SK-N-SH (cell line): ENCODE measurements at regions not wholly inside any gene's neighbourhood (a gene's known extent, or its start where the extent isn't known, plus 50 kb on each side); places are given as distances from the start of the nearest gene placed in this dataset.

Experiments
- CTCF ChIA-PET: fragments of 300-600, 350-600 bp; formaldehyde crosslinking; extraction: SDS; loops from one replicate; lab custom pipeline; 2021; lab: Yijun Ruan, JAX
- POLR2A ChIA-PET: fragments of 350-600 bp; sonication (Branson Sonifier 250); formaldehyde crosslinking; extraction: SDS; loops from one replicate; lab custom pipeline; 2020; ENCODE audit warnings: antibody characterized with exemption, inconsistent platforms; lab: Yijun Ruan, JAX
- DNase-seq: peaks from one replicate; pipeline ENCODE4 v3.0.0; 2012
- H2AFZ ChIP-seq: fragments of 200-600 bp; sonication (generic); 2 replicates; pipeline ENCODE4 v1.8.1; 2016; ENCODE audit warnings: antibody characterized with exemption, mild to moderate bottlenecking, low read depth
- H3F3A ChIP-seq: fragments of 200-600 bp; sonication (generic); replicated peaks from 2 replicates; pipeline ENCODE3; 2016; ENCODE audit warnings: antibody characterized with exemption, mild to moderate bottlenecking; ENCODE audit not compliant: insufficient read depth
- H3K27ac ChIP-seq, 2 experiments: fragments of 200-500 bp in 1 of 2; fragments of 200-600 bp in 1 of 2; sonication (Bioruptor generic) in 1 of 2; sonication (generic), shearing (Covaris generic) in 1 of 2; 2 replicates each; pipeline versions ENCODE4 v1.5.1 to v1.6.1; 2014 to 2016; ENCODE audit warnings: low read depth in 2 of 2, inconsistent platforms in 1 of 2, low read length in 1 of 2, mild to moderate bottlenecking in 1 of 2, mixed read lengths in 1 of 2
- H3K27me3 ChIP-seq: fragments of 200-600 bp; sonication (generic), shearing (Covaris generic); 2 replicates; pipeline ENCODE4 v1.6.1; 2016; ENCODE audit warnings: mixed run types; ENCODE audit not compliant: insufficient read depth
- H3K36me3 ChIP-seq, 2 experiments: fragments of 200-500 bp in 1 of 2; fragments of 200-600 bp in 1 of 2; sonication (Bioruptor generic) in 1 of 2; sonication (generic) in 1 of 2; replicated peaks in 1 of 2; 2 replicates each; pipeline versions ENCODE3 to v1.5.1; 2014 to 2016; ENCODE audit warnings: low read length in 1 of 2, mild to moderate bottlenecking in 1 of 2; ENCODE audit not compliant: insufficient read depth in 2 of 2, control insufficient read depth in 1 of 2
- H3K4me1 ChIP-seq, 2 experiments: fragments of 200-500 bp in 1 of 2; fragments of 200-600 bp in 1 of 2; sonication (Bioruptor generic) in 1 of 2; sonication (generic), shearing (Covaris generic) in 1 of 2; 2 replicates each; pipeline versions ENCODE4 v1.5.1 to v1.6.1; 2014 to 2016; ENCODE audit warnings: low read depth in 1 of 2, low read length in 1 of 2, mixed run types in 1 of 2; ENCODE audit not compliant: insufficient read depth in 2 of 2, control insufficient read depth in 1 of 2
- H3K4me2 ChIP-seq: fragments of 200-600 bp; sonication (generic), shearing (Covaris generic); 2 replicates; pipeline ENCODE4 v1.6.1; 2017; ENCODE audit warnings: mixed run types
- H3K4me3 ChIP-seq, 2 experiments: fragments of 200-500 bp in 1 of 2; fragments of 200-600 bp in 1 of 2; sonication (Bioruptor generic) in 1 of 2; sonication (generic), shearing (Covaris generic) in 1 of 2; 2 replicates each; pipeline versions ENCODE4 v1.5.1 to v1.8.1; 2014 to 2016; ENCODE audit warnings: low read depth in 2 of 2, inconsistent platforms in 1 of 2, low read length in 1 of 2, mild to moderate bottlenecking in 1 of 2, mixed read lengths in 1 of 2, moderate library complexity in 1 of 2
- H3K79me2 ChIP-seq: fragments of 200-600 bp; sonication (generic); 2 replicates; pipeline ENCODE4 v1.8.1; 2017; ENCODE audit warnings: mild to moderate bottlenecking; ENCODE audit not compliant: insufficient read depth
- H3K9ac ChIP-seq: fragments of 200-600 bp; sonication (generic); 2 replicates; pipeline ENCODE4 v1.6.1; 2017; ENCODE audit warnings: mixed run types
- H3K9me2 ChIP-seq: fragments of 200-600 bp; sonication (generic); 2 replicates; pipeline ENCODE4 v1.6.1; 2017; ENCODE audit warnings: mixed run types
- H3K9me3 ChIP-seq: fragments of 200-600 bp; sonication (generic); 2 replicates; pipeline ENCODE4 v1.6.1; 2017; ENCODE audit warnings: mixed run types, mild to moderate bottlenecking, moderate library complexity
- H4K20me1 ChIP-seq: fragments of 200-600 bp; sonication (generic); 2 replicates; pipeline ENCODE4 v1.6.1; 2017; ENCODE audit warnings: mild to moderate bottlenecking, mixed run types; ENCODE audit not compliant: insufficient read depth
- ELF1 ChIP-seq: IDR thresholded peaks from 2 replicates; pipeline ENCODE4 v1.4.0; 2012
- EZH2phosphoT487 ChIP-seq: fragments of 200-600 bp; sonication (generic); IDR thresholded peaks from 2 replicates; pipeline ENCODE4 v1.6.1; 2017; ENCODE audit warnings: low read depth, mixed run types, mild to moderate bottlenecking, antibody characterized with exemption, moderate library complexity, borderline replicate concordance
- FOSL2 ChIP-seq: IDR thresholded peaks from 2 replicates; pipeline ENCODE4 v1.4.0; 2012; ENCODE audit warnings: low read depth, mild to moderate bottlenecking, moderate library complexity, borderline replicate concordance
- FOXM1 ChIP-seq: IDR thresholded peaks from 2 replicates; pipeline ENCODE4 v1.4.0; 2012; ENCODE audit warnings: low read depth, mild to moderate bottlenecking
- GATA2 ChIP-seq: sonication (generic); formaldehyde crosslinking; IDR thresholded peaks from 2 replicates; pipeline ENCODE4 v1.5.0; 2020; ENCODE audit warnings: mild to moderate bottlenecking, missing genetic modification reagents
- MXI1 ChIP-seq: IDR thresholded peaks from 2 replicates; pipeline ENCODE4 v1.6.1; 2012; ENCODE audit warnings: mild to moderate bottlenecking, low read depth, low read length, improper control_type of control experiment
- POLR2AphosphoS5 ChIP-seq: IDR thresholded peaks from 2 replicates; pipeline ENCODE4 v1.6.1; 2012; ENCODE audit warnings: low read depth, low read length
- RAD21 ChIP-seq: IDR thresholded peaks from 2 replicates; pipeline ENCODE4 v1.6.1; 2012; ENCODE audit warnings: mild to moderate bottlenecking, low read length
- TAF1 ChIP-seq: IDR thresholded peaks from 2 replicates; pipeline ENCODE4 v1.6.1; 2012; ENCODE audit warnings: low read depth, mild to moderate bottlenecking, low read length, moderate library complexity, borderline replicate concordance
- TEAD4 ChIP-seq: IDR thresholded peaks from 2 replicates; pipeline ENCODE4 v1.4.0; 2012; ENCODE audit warnings: mild to moderate bottlenecking, borderline replicate concordance; ENCODE audit not compliant: insufficient read depth
- WGBS: methylation state at CpG from one replicate; pipeline ENCODE4 v1.1.6; 2017; ENCODE audit warnings: low lambda C conversion rate; 5-methylcytosine and 5-hydroxymethylcytosine counted together
- TF ChIP-seq, protein P1 (sequence below): IDR thresholded peaks from 2 replicates; pipeline ENCODE4 v1.4.0; 2012; ENCODE audit warnings: low read depth
- TF ChIP-seq, protein P2 (sequence below): IDR thresholded peaks from 2 replicates; pipeline ENCODE4; 2012

DNA sequence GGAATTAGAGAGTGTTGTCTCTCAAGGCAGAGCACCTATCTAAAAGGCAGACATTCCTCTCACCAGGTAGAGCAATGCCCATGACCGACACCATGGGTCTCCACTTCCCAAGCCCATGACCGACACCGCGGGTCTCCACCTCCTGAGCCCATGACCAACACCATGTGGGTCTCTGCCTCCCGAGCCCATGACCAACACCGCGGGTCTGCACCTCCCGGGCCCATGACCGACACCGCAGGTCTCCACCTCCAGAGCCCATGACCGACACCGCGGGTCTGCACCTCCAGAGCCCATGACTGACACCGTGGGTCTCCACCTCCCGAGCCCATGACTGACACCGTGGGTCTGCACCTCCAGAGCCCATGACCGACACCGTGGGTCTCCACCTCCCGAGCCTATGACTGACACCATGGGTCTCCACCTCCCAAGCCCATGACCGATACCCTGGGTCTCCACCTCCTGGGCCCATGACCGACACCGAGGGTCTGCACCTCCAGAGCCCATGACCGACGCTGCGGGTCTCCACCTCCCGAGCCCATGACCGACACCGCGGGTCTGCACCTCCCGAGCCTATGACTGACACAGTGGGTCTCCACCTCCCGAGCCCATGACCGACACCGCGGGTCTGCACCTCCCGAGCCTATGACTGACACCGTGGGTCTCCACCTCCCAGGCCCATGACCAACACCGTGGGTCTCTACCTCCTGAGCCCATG lies 262.4 kb upstream of the SALL3 start:
- Histone ChIP-seq H3K9ac (no peak overlapping the region), H3F3A (no peaks in the 10 kb centered on the region), H4K20me1 (no peaks in the 10 kb centered on the region), H3K79me2 (no peaks in the 10 kb centered on the region), H3K9me2 (no peaks in the 10 kb centered on the region), H3K27me3 (peaks cover 17% of the 10 kb centered on the region; the same call in 1 of the 2 replicates), H3K27ac (no peak overlapping the region), H3K4me3 (no peak overlapping the region), H3K4me2 (no peak overlapping the region), H3K9me3 (no peaks in the 10 kb centered on the region), H2AFZ (no peak overlapping the region), H3K36me3 (no peaks in the 10 kb centered on the region), H3K4me1 (no peaks in the 10 kb centered on the region)
- ChIA-PET POLR2A (no interaction called here), CTCF (no interaction called here)
- TF ChIP-seq, protein P1, sequence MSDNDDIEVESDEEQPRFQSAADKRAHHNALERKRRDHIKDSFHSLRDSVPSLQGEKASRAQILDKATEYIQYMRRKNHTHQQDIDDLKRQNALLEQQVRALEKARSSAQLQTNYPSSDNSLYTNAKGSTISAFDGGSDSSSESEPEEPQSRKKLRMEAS, result no peak
- TF ChIP-seq POLR2AphosphoS5, result no peak
- TF ChIP-seq, protein P2, sequence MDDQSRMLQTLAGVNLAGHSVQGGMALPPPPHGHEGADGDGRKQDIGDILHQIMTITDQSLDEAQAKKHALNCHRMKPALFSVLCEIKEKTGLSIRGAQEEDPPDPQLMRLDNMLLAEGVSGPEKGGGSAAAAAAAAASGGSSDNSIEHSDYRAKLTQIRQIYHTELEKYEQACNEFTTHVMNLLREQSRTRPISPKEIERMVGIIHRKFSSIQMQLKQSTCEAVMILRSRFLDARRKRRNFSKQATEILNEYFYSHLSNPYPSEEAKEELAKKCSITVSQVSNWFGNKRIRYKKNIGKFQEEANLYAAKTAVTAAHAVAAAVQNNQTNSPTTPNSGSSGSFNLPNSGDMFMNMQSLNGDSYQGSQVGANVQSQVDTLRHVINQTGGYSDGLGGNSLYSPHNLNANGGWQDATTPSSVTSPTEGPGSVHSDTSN, result no peak
- no peak for TF ChIP-seq EZH2phosphoT487
- WGBS, result 35% methylated on average over 20 of the region's 37 CpGs
- no peak for DNase-seq

DNA sequence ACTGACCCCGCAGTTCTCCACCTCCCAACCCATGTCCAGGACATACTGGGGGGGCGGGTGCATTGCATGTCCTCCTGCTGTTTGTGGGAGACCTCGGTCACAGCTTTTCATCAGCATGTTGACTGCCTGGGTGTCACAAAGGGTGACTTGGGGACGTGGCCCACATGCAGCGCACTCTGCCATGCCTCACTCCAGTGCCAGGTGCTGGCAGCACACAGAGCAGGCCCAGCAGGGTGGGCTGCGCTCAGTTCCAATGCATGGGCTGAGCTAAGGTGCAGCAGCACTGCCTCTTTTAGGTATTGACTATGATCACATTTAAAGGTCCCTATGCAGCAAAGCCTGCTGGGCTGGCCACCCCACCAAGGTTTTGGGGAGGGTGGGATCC lies 261.9 kb upstream of the SALL3 start:
- Histone ChIP-seq H3K4me1 (no peaks in the 10 kb centered on the region), H3F3A (no peaks in the 10 kb centered on the region), H3K4me3 (no peak overlapping the region), H3K4me2 (no peak overlapping the region), H3K79me2 (no peaks in the 10 kb centered on the region), H3K36me3 (no peaks in the 10 kb centered on the region), H2AFZ (no peak overlapping the region), H4K20me1 (no peaks in the 10 kb centered on the region), H3K9ac (no peak overlapping the region), H3K27me3 (peaks cover 22% of the 10 kb centered on the region), H3K9me2 (no peaks in the 10 kb centered on the region), H3K9me3 (no peaks in the 10 kb centered on the region), H3K27ac (no peak overlapping the region)
- POLR2A ChIA-PET, result no interaction called here
- no peak for DNase-seq
- WGBS, result 4% methylated on average over 3 of the region's 6 CpGs
- TF ChIP-seq MXI1, result no peak
- TF ChIP-seq, protein P2, result no peak
- no peak for TF ChIP-seq RAD21
- no peak for TF ChIP-seq ELF1
- CTCF ChIA-PET, result no interaction called here

DNA sequence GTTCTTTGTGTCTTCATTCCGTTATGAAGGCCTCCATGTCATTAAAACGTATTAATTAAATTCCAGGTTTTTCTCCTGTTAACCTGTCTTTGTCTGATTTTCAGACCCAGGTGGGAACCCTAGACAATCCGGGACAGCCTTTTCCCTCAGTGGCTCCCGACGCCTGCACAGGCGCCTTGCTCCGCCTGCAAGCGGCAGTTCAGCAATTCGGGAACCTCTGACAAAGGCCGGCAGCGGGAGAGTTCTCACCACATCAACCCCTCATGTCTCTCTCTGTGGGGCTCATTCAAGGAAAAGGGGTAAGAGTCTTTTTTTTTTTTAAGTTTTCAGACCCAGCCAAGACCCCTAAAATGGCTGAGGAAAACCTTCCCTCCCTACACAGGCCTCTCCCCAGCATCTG lies 259.8 kb upstream of the SALL3 start:
- H3K79me2 ChIP-seq, result no peaks in the 10 kb centered on the region
- no peak overlapping the region for H3K4me3 ChIP-seq
- no peaks in the 10 kb centered on the region for H3K36me3 ChIP-seq
- no peak overlapping the region for H3K4me2 ChIP-seq
- peaks cover 43% of the 10 kb centered on the region for H3K27me3 ChIP-seq
- H3K9ac ChIP-seq, result no peak overlapping the region
- H2AFZ ChIP-seq, result no peak overlapping the region
- no peaks in the 10 kb centered on the region for H3K9me2 ChIP-seq
- no peak overlapping the region for H3K27ac ChIP-seq
- TF ChIP-seq FOSL2 (no peak), FOXM1 (no peak), TAF1 (no peak), GATA2 (CRISPR knock-in tag) (no peak), TEAD4 (no peak)
- ChIA-PET CTCF (no interaction called here), POLR2A (no interaction called here)
- no peak for DNase-seq
- no peaks in the 10 kb centered on the region for H3K4me1 ChIP-seq
- H3K9me3 ChIP-seq, result no peaks in the 10 kb centered on the region
- WGBS, result 39% methylated on average over 11 of the region's 11 CpGs
- H4K20me1 ChIP-seq, result no peaks in the 10 kb centered on the region
- no peaks in the 10 kb centered on the region for H3F3A ChIP-seq
